T-helper 2 cell (primary cell): ENCODE measurements at regions not wholly inside any gene's neighbourhood (a gene's known extent, or its start where the extent isn't known, plus 50 kb on each side); places are given as distances from the start of the nearest gene placed in this dataset.

Experiments used
- DNase-seq, 5 experiments: peaks; one replicate each; pipeline versions ENCODE4 v3.0.0 to v3.0.0-alpha.2; 2012 to 2022

DNA sequence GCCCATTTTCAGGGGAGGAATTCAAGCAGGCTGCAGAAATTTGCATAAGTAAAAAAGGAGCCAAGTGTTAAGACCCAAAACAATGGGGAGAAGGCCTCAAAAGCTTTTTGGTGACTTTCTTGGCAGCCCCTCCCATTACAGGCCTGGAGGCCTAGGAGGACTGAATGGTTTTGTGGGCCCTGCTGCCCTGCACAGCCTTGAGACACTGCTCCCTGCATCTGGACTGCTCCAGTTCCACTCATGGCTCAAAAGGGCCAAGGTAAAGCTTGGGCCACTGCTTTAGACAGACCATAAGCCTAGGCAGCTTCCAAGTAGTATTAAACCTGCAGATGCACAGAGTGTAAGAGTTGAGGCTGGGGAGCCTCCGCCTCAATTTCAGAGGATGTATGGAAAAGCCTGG, 501.6 kb downstream of the MID1IP1 start:
- no peak for DNase-seq

DNA sequence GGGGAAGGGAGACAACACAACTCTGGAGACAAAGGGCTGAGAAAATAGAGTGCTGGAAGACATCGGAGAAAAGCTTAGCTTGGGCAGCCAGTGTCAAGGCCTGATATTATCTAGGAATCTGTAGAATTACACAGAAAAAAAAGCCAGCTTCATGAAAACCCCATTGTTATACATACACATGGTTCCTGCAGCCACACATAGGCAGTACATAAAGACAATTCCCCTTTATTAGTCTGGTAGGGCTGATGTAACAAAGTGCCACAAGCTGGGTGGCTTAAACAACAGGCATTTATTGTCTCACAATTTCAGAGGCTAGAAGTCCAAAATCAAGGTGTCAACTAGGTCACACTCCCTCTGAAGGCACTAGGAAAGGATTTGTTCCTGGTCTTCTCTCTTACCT, 503.5 kb downstream of the MID1IP1 start:
- no peak for DNase-seq

DNA sequence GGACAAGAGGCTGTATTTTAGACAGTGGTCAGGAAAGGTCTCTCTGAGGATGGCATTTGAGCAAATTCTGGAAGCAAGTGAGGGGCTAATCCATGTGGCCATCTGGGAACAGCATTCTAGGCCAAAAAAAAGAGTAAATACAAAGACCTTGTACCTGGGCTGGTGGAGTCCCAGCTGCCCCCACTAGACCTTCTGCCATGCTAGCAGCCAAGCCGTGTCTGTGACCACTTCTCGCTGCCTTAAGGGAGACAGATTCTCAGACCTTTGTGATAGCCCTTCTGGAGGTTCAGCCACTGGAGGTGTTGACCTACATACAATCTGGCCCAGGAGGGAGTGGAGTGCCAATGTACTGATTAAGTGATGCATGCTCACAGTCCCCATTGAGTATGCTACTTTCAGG, 506.2 kb downstream of the MID1IP1 start:
- no peak for DNase-seq

DNA sequence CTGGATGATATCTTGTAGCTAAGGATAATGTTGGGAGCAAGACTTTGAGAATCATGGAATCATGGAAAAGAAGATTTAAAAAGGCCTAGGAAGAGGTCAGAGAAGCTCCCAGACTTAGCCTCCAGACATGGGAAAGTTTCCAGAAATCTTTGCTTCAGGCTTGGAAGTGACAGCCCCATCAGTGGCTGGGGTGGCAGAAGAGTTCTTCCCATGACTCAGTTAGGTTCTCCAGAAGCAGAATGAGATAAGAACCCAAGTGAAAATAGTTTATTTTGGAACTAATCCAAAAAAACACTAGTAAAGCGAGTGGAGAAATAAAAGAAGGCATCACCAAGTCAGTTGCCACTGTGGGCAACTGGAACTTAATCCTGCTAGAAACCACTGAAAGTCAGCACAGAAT, 506.9 kb downstream of the MID1IP1 start:
- no peak for DNase-seq

DNA sequence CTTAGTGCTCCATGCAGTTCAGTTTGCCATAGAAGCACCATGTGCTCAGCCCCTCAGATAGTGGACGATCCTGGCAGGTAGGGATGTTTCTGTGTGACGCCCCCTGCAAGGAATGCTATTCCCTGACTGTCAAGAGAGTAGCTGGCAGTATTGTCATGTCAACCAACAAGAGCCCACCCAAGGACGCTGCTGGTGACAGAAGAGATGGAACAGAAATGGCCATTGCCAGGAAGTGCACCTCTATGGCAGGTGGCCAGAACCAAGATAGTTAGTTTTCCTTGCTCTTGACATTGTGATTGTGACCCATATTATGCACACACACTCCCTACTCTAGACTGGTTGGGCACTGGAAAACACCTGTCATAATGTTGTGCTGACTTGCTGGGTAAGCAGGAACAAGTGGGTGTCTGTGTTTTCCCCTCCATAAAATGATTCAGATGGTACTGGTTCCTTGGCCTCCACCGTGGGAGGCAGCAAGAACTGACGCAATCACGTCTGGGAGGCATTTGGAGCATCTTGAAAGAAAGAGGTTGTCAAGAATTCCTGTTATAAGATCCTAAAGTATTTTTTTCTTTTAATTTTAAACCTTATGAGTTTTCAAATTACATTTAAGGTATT, 507.9 kb downstream of the MID1IP1 start:
- peak in 3 of 5 experiments; percentile 7 to 55 (median 39) for DNase-seq

DNA sequence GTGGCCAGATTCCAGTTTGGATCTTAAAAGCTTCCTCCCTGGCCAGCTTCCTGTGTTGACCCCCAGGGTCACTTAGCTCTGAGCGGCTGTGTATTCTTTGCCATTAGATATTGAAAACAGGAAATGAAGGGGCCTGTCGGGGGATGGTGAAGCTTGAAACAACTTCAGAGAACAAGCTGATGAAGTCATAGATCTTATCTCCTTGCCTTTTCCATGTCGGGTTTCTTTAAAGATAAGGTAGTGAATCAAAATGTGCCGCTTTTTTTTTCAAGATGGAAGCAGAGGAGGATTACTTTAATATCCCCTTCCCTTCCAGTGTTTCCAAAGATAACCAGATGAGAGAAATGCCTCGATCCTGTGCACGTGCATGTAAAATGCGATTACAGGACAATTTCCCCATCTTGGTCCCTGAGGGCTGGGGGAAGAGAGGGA, 508.5 kb downstream of the MID1IP1 start:
- DNase-seq: peak in 4 of 5 experiments; percentile 9 to 87 (median 34)

DNA sequence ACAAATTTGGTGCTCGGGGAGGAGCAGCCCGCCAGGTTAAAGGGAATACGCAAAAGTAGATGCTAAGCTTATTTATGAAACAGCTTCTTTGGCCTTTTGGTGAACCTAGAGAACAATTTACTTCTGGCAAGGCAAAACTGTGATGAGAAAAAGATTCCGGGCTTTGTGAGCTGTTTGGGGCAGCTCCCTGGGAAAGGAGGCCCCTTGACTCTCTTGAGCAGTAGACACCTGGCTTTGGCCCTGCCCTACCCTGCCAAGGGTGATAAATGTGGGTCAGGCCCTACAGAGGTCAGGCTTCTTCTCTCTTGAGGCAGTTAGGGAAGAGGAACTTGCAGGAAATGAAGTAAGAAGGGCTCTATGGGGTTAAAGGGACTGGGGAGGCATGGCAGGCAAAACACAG, 509.6 kb downstream of the MID1IP1 start:
- DNase-seq: no peak

DNA sequence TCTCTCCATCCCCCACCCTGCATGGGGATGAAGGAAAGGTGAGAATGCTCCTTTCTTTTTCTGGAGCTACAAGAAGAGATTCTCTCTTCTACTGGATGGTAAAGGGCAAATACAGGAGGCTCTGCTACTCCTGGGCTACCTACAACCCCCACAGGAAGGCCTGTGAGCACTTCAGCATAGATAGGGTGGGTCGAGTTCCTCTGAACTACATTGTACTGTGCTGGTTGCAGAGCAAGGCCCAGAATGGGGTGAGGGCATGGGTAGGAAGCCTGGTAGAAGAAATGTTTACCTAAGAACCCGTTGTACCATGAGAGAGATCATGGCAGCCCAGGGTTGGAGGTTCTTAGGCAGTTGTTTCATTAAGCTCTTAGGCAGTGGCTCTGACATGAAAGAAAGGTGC, 510.4 kb downstream of the MID1IP1 start:
- DNase-seq: peak in 1 of 5 experiments; percentile 64

DNA sequence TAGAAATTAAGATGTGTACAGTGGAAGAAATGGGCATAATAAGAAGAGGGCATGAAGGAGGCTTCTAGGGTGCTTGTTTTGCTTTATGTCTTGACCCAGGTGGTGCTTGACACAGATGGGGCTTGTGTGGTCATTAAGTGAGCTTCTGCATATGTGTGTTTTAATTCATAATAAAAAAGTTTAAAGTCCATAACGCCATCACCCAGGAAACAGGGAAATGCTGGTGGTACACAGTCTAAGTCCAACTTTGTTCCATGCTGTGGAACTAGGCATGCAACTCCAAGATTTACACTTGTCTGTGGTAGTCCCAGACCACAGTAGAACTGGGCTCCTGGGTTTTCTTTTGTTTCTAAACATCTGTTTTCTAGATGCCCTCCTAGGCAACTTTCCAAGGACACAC, 511.9 kb downstream of the MID1IP1 start:
- DNase-seq: no peak

DNA sequence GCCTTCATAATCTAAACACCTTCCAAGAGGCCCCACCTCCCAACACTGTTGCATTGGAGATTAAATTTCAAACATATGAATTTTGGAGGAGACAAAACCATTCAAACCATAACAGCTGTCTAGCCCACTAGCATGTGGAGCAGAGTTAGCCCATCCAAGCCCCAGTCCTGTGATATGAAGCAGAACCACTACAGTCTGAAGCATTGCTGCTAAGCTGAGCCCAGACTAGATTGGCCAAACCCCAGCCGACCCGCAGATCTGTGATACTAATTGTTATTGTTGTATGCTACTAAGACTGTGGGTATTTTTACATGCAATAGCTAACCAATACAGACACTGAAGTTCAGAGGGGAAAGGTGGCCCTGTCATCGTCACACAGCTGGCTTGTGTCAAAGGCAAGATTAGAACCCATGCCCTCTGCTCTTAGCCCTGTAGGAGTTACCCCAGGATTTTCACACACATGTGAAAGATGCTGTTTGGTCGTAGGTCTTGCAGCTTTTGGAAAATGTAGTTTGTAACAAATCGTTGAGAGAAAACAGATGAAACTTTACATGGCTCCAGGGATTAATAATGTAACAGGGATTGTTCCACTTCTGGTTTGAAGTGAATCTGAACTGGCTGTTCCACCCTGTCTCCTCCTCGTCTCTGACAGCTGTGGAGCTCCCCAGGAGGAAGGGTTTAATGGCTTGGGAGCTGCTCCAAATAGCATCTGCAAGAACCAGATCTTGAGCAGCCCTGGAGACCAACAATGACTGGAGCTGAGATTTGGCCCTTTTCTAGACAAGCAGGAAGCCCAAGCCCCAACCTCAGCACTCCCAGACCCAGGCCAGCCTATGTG, 517.5 kb downstream of the MID1IP1 start:
- DNase-seq: no peak

DNA sequence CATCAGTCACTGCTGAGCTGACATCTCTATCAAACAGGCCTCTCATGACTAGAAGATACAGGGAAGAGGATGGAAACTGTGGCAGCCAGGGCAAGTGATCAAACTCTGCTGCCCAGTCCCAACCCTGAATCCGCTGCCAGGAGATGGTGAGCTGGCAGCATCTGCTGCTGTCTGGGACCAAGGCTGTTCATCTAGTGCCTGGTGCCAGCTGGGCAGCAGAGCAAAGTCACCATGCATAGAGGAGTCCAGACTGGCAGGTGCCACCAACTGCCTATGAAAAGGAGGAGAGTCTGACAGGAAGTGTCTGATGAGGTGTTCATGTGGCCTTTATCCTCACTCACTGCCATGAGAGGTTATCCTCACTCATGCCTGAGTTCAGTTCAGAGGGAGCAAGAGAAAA, 518.9 kb downstream of the MID1IP1 start:
- DNase-seq: no peak

DNA sequence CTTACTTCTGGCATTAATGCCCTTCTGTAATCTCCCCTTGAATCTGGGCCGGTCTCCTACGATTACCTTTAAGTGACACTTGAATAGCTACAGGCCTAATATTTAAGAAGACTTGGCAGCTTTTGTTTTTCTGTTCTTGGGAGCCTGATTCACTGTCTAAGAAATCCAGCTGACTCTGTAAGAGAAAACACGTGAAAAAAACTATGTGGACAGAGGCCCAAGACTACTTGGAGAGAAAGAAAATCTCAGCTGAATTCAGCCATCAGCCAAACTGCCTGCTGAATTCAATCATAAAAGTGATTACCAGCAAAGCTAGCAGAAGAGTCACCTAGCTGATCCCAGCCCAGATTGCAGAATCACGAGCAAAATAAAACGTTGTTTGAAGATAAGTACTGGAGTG, 521.2 kb downstream of the MID1IP1 start:
- no peak for DNase-seq

DNA sequence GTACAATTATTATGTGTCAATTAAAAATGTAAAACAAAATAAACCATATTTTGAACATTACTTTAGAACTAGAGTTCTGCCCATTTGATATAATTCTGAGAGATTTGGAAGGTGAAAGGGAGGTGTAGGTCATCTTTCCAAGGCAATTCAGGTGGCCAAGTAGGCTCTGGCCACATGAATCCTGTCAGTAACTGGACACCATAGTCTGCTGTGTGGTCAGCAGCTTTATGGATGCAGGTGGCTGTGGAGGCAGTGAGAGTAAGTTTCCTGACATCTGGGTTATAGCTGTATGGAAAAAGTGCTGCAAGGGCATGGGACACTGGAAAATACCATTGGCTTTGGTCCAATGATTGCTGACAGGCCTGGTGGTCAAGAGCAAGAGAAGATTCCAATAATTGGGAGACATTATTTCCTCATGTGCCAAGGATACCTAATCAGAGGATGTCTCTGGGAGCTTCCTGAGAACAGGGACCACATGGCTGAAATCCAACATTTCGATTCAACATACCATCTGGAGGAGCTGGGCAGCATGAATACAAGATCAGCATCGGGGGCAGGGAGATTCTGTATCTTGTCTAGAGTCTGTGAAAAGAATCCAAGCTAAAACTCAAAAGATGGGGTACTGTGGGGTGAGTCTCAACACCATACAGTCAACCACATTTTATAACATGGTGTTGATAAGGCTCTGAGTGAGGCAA, 523.1 kb downstream of the MID1IP1 start:
- no peak for DNase-seq

DNA sequence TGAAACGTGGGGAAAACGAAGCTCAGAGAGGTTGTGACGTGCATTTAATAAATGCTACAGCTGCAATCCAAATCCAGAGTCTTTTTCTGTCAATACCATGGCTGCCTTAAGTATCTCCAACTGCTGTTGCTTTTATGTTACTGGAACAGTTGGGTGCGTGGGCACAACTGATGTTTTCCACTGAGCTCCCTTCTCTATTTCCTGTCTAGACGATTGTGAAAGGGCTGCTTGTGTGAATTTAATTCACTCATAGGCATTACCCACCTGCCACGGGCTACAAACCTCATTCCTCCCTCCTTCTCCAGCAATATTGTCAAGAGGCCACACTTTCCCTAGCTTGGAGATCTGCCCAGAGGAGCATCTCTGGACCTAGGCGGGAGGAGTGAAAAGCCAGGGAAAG, 526.0 kb downstream of the MID1IP1 start:
- peak in 1 of 5 experiments; percentile 59 for DNase-seq

DNA sequence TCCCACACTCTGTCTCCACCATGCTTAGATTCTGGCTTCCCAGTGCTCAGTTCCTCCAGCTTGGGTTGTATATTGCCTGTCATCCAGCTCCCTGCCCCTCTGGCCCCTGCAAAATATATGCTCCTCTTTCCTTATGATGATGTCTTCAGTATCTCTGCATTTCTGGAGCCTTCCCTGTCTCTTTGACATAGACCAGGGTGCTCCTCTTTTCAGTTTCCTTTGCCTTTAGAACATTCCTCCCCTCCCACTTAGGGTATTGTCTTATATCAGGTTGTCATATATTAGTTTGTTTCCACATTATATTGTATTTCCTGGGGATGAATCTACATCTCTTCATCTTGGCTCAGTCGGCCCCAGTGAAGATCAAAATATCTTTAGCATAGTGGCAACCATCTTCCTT, 526.4 kb downstream of the MID1IP1 start:
- no peak for DNase-seq

DNA sequence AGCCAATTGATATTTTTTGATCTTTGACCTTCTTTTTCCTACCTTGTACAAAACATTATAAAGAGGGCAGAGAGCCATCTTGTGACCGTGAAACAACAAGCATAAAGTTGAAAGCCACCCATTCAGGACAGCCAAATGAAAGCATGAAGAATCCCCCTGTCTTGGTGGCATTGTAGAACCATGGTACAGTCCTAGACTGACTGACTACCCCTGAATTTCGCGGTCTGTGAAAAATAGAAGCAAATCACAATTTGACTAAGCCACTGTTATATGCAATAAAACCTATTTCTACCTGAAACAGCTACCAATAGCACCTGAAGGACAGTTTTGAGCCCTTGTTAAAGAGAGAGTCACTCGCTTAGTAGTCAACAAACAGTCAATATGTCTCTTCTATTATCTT, 527.4 kb downstream of the MID1IP1 start:
- DNase-seq: peak in 1 of 5 experiments; percentile 72

DNA sequence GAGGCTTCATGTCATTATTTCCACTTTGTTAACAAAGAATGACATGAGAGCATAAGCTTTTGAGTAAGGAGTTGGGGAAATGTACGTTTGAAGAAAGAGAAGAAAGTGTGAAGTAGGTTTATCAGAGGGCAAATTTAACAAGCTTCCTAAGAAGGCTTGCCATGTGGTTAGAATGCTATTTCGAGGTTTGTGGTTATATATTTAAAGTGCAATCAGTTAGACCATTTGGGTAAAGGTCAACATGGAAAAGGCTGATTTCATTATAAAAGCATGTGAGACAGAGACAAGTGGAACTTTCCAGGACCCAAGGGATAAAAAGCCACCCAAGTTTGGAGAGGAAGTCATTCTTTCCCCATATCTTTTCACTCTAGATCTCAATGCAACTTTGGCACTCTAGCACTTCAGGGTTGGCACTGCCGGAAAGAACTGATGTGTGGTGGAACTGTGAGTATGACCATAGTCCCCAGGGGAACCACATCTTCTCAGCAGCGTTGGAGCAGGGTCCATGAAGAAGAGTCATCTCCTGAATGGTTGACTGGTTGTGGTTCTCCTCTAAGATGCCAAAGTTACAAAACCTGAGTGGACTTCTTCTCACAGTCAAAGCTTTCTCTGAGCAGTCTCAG, 529.9 kb downstream of the MID1IP1 start:
- peak in 1 of 5 experiments; percentile 83 for DNase-seq

DNA sequence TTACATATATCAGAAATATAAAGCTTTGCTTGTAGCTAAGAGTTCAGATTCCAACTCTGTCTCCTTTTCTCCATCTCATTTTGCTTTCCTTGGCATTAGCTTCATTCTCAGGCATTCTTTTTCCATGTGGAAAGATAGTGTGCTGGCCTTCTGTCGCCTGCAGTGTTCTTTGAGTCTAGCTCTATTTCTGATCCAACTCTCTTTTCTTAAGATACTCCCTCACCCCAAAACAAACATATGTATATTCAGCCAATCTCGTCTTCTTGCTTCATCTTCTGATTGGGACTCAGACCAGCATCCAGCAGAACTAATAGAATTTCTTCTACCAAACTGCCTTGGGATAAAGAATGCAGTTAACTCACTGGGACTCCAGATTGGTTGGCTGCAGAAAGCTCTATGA, 532.2 kb downstream of the MID1IP1 start:
- DNase-seq: no peak

DNA sequence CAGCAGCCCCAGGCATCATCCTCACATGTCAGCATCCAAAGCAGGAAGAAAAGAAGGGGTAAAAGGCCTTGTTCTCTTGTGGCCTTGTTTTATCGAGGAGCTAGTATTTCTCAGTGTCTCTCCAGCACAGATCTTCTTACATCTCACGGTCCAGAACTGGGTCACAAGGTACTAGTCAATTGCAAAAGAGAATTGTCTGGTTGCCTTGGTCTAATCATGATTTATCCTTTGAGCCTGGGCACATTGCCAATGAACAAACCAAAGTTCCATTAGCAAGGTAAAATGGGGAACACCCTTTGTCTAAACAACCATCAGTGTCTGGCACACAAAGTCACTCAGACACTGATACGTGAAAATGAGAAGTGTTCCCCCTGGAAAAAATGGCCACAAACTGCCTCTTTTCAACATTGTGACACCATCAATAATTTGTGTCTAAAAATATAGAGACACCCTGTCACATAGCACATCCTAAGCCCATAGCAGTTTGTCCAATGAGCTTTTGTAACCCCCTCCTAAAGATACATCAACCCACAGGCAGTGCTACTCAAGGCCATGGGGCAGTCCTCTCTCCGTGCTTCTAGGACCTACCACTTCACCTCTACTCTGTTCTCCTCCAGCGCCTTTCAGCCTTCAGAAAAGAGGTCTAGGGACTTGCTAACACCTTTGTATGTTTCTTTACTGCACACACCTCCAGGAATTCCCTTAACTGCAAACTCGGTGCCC, 534.4 kb downstream of the MID1IP1 start:
- DNase-seq: no peak

DNA sequence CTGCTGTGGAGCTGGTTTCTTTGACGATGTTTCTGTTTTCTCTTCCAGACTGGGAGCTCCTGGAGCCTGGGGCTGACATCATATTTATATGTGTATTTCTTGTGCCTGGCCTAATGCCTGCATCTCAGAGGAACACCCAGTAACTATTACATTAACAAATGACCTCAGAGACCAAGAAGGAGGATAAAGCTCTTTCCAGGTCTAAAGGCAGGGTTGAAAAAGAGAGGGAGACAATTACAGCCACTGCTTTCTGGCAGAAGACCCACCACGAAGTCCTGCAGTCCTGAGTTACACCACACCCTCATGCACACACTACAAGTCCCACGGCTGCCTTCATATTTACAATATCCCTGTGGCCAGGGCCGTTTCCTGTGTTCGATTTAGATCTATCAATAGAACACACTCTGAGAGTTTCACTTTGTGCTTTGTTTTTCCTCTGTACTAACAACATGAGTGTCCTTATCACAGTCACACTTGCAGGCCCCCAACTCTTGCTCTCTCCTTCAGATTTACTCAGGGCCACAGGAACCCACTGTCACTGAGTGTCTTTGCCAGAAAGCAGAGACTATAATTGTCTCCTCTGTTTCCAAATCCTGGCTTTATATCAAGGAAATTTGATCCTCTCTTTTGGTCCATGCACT, 535.5 kb downstream of the MID1IP1 start:
- peak in 1 of 5 experiments; percentile 86 for DNase-seq

DNA sequence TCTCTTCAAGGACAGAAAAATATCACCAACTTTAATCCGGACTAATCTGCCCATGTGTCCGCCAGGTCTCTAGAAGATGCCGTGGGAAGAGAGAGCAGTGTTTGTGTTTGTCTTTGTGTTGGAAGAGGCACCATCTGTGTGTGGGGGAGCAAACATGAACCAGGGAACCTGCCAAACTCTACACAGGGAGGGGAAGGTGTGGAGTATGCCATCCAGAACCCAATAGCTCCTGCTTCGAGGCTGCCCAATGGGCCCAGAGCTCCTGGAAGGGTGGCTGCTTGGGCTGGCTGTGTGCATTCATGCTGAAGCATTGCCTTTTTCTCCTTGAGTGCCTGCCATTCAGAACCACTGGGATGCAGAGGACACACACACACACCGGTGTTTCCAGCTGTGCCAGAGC, 536.2 kb downstream of the MID1IP1 start:
- no peak for DNase-seq

DNA sequence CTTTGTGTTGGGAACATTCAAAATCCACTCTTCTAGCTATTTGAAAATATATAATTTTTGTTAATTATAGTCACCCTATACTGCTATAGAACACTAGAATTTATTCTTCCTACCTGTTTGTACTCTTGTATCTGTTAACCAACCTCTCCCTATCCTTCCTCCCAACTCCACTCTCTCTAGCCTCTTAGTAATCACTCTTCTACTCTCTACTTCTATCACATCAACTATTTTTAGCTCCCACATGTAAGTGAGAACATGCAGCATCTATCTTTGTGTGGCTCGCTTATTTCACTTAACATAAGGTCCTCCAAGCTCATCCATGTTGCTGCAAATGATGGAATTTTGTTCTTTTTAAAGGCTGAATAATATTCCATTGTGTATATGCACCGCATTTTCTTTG, 537.3 kb downstream of the MID1IP1 start:
- no peak for DNase-seq
